HEK293T (cell line): ENCODE measurements at regions not wholly inside any gene's neighbourhood (a gene's known extent, or its start where the extent isn't known, plus 50 kb on each side); places are given as distances from the start of the nearest gene placed in this dataset.

Source experiments
- CTCF ChIA-PET: fragments of 350-600 bp; formaldehyde crosslinking; extraction: SDS; loops from one replicate; lab custom pipeline; 2021; ENCODE audit warnings: antibody characterized with exemption, inconsistent platforms; lab: Yijun Ruan, JAX
- POLR2A ChIA-PET: fragments of 350-600 bp; formaldehyde crosslinking; extraction: SDS; loops from one replicate; lab custom pipeline; 2020; ENCODE audit warnings: antibody characterized with exemption, inconsistent platforms; lab: Yijun Ruan, JAX
- DNase-seq: peaks from one replicate; pipeline ENCODE4 v3.0.0; 2012; ENCODE audit warnings: mixed read lengths; ENCODE audit errors: extremely low spot score
- ARNT ChIP-seq: fragments of 450-650 bp; IDR thresholded peaks from 2 replicates; pipeline ENCODE4 v1.6.1; 2017; ENCODE audit warnings: mild to moderate bottlenecking
- BHLHE40 ChIP-seq: fragments of 450-650 bp; IDR thresholded peaks from 2 replicates; pipeline ENCODE4 v1.6.1; 2016; ENCODE audit warnings: mild to moderate bottlenecking, moderate library complexity, borderline replicate concordance
- CTBP1 ChIP-seq: fragments of 450-650 bp; IDR thresholded peaks from 2 replicates; pipeline ENCODE4 v1.6.1; 2016; ENCODE audit warnings: borderline replicate concordance
- ELF4 ChIP-seq: fragments of 450-650 bp; IDR thresholded peaks from 2 replicates; pipeline ENCODE4 v1.6.1; 2017; ENCODE audit warnings: antibody characterized with exemption
- FOXA1 ChIP-seq: fragments of 450-650 bp; IDR thresholded peaks from 2 replicates; pipeline ENCODE4 v1.6.1; 2016; ENCODE audit warnings: mild to moderate bottlenecking
- FOXK2 ChIP-seq: fragments of 450-650 bp; IDR thresholded peaks from 2 replicates; pipeline ENCODE4 v1.6.1; 2016; ENCODE audit warnings: mild to moderate bottlenecking
- FOXM1 ChIP-seq: fragments of 450-650 bp; IDR thresholded peaks from 2 replicates; pipeline ENCODE4 v1.6.1; 2017; ENCODE audit warnings: mild to moderate bottlenecking, borderline replicate concordance
- HDGF ChIP-seq: fragments of 450-650 bp; IDR thresholded peaks from 2 replicates; pipeline ENCODE4 v1.6.1; 2017; ENCODE audit warnings: antibody characterized with exemption, borderline replicate concordance
- L3MBTL2 ChIP-seq: fragments of 450-650 bp; conservative IDR thresholded peaks from 2 replicates; pipeline ENCODE4 v1.6.1; 2016; ENCODE audit warnings: mild to moderate bottlenecking
- LEF1 ChIP-seq: fragments of 450-650 bp; IDR thresholded peaks from 2 replicates; pipeline ENCODE4 v1.6.1; 2017; ENCODE audit warnings: mild to moderate bottlenecking, borderline replicate concordance
- NFRKB ChIP-seq: fragments of 450-650 bp; IDR thresholded peaks from 2 replicates; pipeline ENCODE4 v1.6.1; 2016; ENCODE audit warnings: mild to moderate bottlenecking, moderate library complexity
- SP1 ChIP-seq: fragments of 450-650 bp; IDR thresholded peaks from 2 replicates; pipeline ENCODE4 v1.6.1; 2017
- SUZ12 ChIP-seq: fragments of 450-650 bp; IDR thresholded peaks from 2 replicates; pipeline ENCODE4 v1.6.1; 2016; ENCODE audit warnings: mild to moderate bottlenecking
- TARDBP ChIP-seq: fragments of 450-650 bp; IDR thresholded peaks from 2 replicates; pipeline ENCODE4 v1.6.1; 2016
- ZNF384 ChIP-seq: fragments of 450-650 bp; IDR thresholded peaks from 2 replicates; pipeline ENCODE4 v1.6.1; 2016
- TF ChIP-seq, protein P1 (sequence below): fragments of 450-650 bp; IDR thresholded peaks from 2 replicates; pipeline ENCODE4 v1.6.1; 2016

DNA sequence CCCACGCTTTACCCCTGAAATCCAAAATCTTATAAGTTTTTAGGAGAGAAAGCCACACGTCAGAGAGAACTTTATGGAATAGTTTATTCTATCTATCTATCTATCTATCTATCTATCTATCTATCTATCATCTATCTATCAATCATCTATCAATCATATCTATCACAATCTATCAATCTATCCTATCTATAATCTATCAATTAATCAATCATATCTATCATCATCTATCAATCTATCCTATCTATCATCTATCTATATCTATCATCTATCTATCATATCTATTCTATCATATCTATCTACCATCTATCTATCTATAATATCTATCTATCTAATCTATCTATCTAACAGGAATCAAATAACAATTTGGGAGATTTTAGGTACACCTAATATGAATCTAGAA, 115.1 kb downstream of the FGF9 start:
- CTCF ChIA-PET = no interaction called here
- POLR2A ChIA-PET = no interaction called here
- TF ChIP-seq, protein P1, sequence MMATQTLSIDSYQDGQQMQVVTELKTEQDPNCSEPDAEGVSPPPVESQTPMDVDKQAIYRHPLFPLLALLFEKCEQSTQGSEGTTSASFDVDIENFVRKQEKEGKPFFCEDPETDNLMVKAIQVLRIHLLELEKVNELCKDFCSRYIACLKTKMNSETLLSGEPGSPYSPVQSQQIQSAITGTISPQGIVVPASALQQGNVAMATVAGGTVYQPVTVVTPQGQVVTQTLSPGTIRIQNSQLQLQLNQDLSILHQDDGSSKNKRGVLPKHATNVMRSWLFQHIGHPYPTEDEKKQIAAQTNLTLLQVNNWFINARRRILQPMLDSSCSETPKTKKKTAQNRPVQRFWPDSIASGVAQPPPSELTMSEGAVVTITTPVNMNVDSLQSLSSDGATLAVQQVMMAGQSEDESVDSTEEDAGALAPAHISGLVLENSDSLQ = peak; percentile 12; the same call in 1 of the 2 replicates
- TF ChIP-seq BHLHE40 = no peak
- TF ChIP-seq FOXM1 = no peak
- no peak for DNase-seq

DNA sequence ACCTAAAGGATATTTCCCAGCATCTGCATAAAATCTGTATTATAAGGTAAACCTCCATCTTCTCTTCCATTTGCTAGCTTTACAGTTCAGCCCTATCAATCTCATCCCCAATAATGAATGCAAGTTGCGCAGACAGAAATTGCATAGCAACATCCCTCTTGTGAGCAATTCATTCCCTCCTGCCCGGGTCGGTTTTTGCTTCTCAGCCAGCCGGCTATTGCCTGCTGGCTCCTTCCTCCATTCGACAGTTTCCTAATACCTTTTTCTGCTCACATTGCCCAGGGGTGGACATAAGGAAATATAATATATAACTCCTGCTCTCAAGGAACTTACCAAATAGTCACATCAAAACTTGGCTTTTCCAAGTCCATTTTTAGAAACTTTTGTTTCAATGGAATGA, 125.2 kb downstream of the FGF9 start:
- POLR2A ChIA-PET = interaction anchor here (0.7 kb wide), 1 partner anchor 70 kb away, joined by 3 read pairs; no protein-coding TSS in a partner anchor
- no peak for TF ChIP-seq HDGF
- CTCF ChIA-PET = no interaction called here
- no peak for DNase-seq

DNA sequence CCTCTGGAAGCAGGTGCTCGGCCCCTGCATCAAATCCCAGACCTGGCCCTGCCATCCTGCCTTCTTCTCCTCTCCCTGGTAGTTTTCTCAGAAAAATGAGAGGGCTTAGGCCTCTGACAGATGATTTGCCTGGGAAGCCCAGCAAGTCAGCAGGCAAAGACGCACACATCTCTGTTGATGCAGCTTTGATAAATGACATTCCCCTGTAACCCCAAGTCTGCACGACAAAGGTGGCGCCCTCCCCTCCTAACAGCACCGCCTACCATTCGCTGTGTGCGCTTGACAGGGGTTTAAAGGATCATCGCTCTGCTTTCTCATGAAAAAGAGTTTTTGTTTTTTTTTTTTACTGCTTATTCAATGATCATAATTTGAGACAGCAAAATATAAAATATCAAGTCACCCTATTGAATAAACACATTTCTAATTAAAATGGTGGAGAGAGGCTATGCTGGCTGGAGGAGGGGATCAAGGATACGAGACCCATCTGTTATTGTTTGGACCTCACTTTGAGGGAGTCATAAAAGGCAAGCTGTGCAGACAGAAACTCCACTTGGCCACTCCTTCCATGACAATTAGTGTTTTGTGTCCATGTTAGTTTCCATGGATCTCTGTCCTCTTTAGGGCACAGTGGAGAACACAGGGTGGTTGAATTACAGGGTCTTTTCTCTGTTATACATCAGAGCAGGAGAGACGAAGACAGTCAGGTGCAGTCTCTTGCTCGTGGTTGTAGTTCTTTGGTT, 126.1 kb downstream of the FGF9 start:
- TF ChIP-seq LEF1 (no peak), ARNT (no peak), FOXK2 (no peak), L3MBTL2 (no peak), HDGF (no peak), ZNF384 (no peak), NFRKB (no peak), TARDBP (no peak), FOXA1 (no peak), CTBP1 (no peak), ELF4 (no peak), SP1 (no peak), SUZ12 (no peak), BHLHE40 (no peak), FOXM1 (no peak)
- TF ChIP-seq, protein P1 = no peak
- no peak for DNase-seq
- ChIA-PET POLR2A (no interaction called here), CTCF (no interaction called here)

DNA sequence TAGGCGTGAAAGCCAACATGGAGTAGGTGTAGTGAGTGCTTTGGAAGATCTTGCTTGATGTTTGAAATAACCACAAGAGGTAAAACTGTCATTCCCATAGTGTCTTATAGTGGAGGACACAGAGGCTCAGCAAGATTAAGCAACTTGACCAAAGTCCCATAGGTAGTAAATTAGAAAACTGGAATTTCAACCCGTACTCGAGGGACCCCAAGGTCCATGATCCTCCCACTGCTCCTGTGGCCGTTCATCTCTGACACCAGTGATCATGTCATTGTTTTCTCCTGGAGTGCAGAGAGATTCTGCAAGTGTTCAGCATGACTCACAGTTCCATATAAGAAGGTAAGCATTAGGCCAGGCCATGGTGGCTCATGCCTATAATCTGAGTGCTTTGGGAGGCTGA, 126.9 kb downstream of the FGF9 start:
- ChIA-PET POLR2A (no interaction called here), CTCF (no interaction called here)
- DNase-seq = no peak
- TF ChIP-seq HDGF = no peak
- no peak for TF ChIP-seq SP1
- TF ChIP-seq LEF1 = no peak
- no peak for TF ChIP-seq L3MBTL2

DNA sequence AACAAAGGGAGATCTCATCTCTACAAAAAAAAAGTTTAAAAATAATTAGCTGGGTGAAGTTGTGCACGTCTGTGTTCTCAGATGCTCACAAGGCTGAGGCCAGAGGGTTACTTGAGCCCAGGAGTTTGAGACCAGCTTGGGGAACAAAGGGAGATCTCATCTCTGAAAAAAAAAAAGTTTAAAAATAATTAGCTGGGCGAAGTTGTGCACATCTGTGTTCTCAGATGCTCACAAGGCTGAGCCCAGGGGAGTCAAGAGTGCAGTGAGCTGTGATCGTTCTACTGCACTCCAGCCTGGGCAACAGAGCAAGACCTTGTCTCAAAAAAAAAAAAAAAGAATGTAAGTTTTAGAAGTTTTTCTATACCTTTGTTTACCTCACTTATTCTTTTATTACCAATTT, 127.3 kb downstream of the FGF9 start:
- DNase-seq = no peak
- CTCF ChIA-PET = no interaction called here
- POLR2A ChIA-PET = no interaction called here
- no peak for TF ChIP-seq ARNT
- no peak for TF ChIP-seq FOXA1
- TF ChIP-seq BHLHE40 = no peak
- TF ChIP-seq LEF1 = no peak
- TF ChIP-seq, protein P1 = no peak
- no peak for TF ChIP-seq TARDBP
- TF ChIP-seq HDGF = no peak
- TF ChIP-seq L3MBTL2 = no peak

DNA sequence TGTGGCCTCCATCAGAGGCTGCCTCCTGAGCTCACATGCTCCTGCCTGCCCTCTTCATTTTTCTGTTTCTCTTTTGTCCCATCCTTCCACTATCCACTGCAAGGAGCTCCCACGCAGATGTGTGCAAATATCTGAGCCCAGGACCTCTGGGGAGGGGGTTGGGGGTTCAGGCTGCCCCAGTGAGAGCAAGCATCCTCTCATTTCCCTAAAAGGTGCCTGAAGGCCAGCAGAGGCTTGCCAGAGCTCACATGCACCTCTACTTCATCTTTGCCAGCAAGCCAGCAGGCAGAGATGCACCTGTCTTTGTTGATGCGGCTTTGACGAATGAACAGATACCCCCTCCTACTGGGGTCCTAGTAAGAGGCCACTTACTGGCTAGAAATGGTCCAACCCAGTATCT, 128.8 kb downstream of the FGF9 start:
- ChIA-PET CTCF (no interaction called here), POLR2A (no interaction called here)
- no peak for DNase-seq
- no peak for TF ChIP-seq NFRKB
- no peak for TF ChIP-seq CTBP1
- TF ChIP-seq ZNF384 = no peak
- no peak for TF ChIP-seq FOXM1
- no peak for TF ChIP-seq SP1
- TF ChIP-seq ELF4 = no peak
- TF ChIP-seq HDGF = no peak
- TF ChIP-seq ARNT = no peak
- TF ChIP-seq, protein P1 = no peak
- no peak for TF ChIP-seq SUZ12
- no peak for TF ChIP-seq LEF1
- TF ChIP-seq BHLHE40 = no peak
- TF ChIP-seq FOXA1 = no peak
- no peak for TF ChIP-seq FOXK2
- no peak for TF ChIP-seq TARDBP
